Left cardiac atrium (tissue), 4 donors: ENCODE measurements at regions not wholly inside any gene's neighbourhood (a gene's known extent, or its start where the extent isn't known, plus 50 kb on each side); places are given as distances from the start of the nearest gene placed in this dataset.
"Not testable (repeated sequence)": the region's sequence is repeated elsewhere in the genome, so short reads cannot be mapped to it uniquely, and the experiment has no call there.

Source experiments
- ATAC-seq, 2 donors: fragments of 200-7000 bp; cut with Tn5 transposase; one replicate each; pipeline ENCODE4 v1.9.1; 2020; ENCODE audit warnings: mild to moderate bottlenecking in 2 of 2, moderate library complexity in 2 of 2
- DNase-seq: peaks from one replicate; pipeline ENCODE4 v3.0.0-alpha.2; 2020
- intact Hi-C, 2 donors: fragments of 100-400 bp; cut with DNase I; formaldehyde crosslinking; loops; one replicate each; pipeline versions ENCODE4 v1.14.1 to v1.15.1; 2022 to 2023
- donor health status: DM: no; HTN: yes; CAD: no.
- donor health status: DM: no; HTN: yes; CAD: no; lungs with severe emphysema.
- donor health status: DM: yes; HTN: yes; CAD: no.
- donor health status: Dilated cardiomyopathy.

DNA sequence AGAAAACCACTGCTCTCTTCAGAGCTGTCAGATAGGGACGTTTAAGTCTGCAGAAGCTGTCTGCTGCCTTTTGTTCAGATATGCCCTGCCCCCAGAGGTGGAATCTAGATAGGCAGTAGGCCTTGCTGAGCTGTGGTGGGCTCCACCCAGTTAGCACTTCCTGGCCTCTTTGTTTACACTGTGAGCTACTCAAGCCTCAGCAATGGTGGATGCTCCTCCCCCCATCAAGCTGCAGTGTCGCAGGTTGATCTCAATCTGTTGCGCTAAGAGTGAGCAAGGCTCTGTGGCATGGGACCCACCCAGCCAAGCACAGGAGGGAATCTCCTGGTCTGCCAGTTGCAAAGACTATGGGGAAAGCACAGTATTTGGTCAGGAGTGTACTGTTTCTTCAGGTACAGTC, 59.2 kb upstream of the ZNF641 start:
- intact Hi-C loops, DNase-seq, ATAC-seq: not testable (repeated sequence)

DNA sequence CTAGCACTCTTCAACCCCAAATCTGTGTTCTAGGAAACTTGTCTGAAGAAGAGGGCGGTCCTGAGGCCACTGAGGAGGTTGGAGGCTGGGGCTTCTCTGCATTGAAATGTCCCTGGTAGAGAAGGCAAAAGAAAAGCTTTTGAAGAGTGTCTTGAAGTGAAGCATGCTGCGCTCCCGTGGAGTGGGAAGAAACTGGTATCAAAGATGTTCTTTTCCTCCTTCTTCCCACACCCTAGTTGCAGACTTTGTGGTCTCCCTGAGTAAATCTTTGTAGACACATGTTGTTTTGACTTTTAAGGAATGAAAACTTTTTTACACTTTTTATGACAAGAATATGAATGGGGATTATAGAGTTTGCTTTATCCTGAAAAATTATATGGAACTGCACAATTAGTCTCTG, 59.0 kb upstream of the ANP32D start:
- DNase-seq (no peak), ATAC-seq (peak in 1 of 2 donors; percentile 29)
- intact Hi-C loops, result no loop called here

DNA sequence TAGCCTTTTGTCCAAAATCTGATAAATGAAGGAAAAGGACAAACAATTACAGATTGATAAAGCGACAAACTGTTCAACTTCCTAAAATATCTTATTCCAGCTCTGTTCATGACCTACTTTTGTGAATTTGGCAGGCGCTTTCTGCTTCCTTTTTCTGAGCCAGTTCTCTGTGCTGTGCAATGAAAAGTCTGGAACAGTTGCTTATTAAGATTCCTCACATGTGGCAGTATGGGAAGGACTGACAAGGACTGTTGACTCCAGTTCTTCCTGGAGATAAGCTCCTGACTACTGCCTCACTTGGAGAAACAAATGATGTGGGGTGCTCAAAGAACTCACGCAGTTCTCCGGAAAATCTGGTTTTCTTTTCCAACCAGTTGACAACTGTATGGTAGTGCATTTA, 58.3 kb upstream of the ANP32D start:
- intact Hi-C loops, result no loop called here
- ATAC-seq (peak; percentile 91 to 94), DNase-seq (no peak)

GRCh38 chr12:48419116-48419935, 53.0 kb upstream of the ANP32D start:
- no peak for DNase-seq
- intact Hi-C loops, result no loop called here
- no peak for ATAC-seq

DNA sequence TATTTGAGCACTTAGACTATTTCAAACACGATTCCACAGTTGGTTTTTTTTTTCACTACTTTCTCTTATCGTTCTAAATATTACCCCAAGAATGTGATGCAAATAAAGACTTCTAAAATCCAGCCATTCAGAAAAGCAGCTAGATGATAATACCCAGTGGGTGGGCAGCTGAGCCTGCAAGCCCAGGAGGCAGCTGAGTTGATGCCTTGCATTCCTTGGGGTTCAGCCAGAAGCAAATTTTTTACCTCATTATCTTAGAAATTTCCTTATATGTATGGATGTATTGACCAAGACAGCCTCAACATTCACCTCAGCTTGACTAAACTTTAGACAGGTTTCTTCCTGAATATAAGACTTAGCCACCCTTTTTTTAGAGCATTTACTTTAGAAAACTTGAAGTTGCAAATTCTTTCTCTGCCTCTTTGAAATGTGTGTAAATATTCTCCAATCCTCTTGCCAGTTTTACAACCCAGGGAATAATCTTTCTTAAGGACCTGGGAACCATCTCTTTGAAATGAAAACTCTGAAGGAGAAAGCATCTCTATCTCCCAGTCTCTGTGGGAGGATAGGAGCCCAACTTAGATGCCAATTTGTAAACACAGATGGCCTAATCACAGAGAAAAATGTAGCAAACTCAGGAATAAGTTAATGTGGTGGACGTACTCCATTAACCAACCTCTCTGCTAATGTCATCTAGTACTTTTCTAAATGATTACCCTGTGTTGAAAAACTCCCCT, 52.2 kb upstream of the ANP32D start:
- ATAC-seq, result peak in 1 of 2 donors; percentile 26
- intact Hi-C loops, result no loop called here
- DNase-seq, result no peak

DNA sequence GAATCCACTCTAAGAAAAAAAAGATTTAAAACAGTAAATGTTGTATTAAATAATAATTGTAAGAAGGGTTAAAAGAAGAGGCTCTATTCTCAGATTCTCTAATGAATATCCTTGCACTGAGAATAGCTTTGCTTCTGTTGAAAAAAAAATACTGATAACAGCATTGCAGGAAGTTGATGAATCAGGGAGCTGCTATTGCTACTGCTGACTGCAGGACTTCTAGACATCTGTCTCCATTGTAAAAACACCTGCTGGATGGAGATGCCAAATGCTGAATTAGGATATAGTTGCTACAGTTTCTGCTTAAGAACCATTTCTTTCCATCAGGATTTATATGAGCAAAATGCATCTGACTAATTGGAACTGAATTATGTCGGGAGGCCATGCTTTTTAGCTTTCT, 50.3 kb upstream of the ANP32D start:
- intact Hi-C loops, result no loop called here
- ATAC-seq (peak in 1 of 2 donors; percentile 75), DNase-seq (no peak)
